Muscle of leg (tissue), 3 donors: ENCODE measurements at regions not wholly inside any gene's neighbourhood (a gene's known extent, or its start where the extent isn't known, plus 50 kb on each side); places are given as distances from the start of the nearest gene placed in this dataset.

Source experiments
- DNase-seq: peaks from one replicate; pipeline ENCODE4 v3.0.0; 2013
- H3K27ac ChIP-seq: one replicate; pipeline ENCODE4 v1.5.1; 2013; ENCODE audit warnings: mild to moderate bottlenecking, low read length, control low read depth
- H3K27me3 ChIP-seq: one replicate; pipeline ENCODE4 v1.6.1; 2013; ENCODE audit warnings: low read length; ENCODE audit not compliant: control insufficient read depth, insufficient read depth
- H3K36me3 ChIP-seq: one replicate; pipeline ENCODE4 v1.6.1; 2013; ENCODE audit warnings: low read length; ENCODE audit not compliant: control insufficient read depth, insufficient read depth
- H3K4me1 ChIP-seq: one replicate; pipeline ENCODE4 v1.6.1; 2013; ENCODE audit warnings: low read length; ENCODE audit not compliant: control insufficient read depth, insufficient read depth
- H3K4me3 ChIP-seq: one replicate; pipeline ENCODE4 v1.5.1; 2013; ENCODE audit warnings: low read length, control low read depth
- H3K9me3 ChIP-seq: replicated peaks from 2 replicates; pipeline ENCODE4 v1.6.1; 2013; ENCODE audit warnings: low read depth, low read length; ENCODE audit not compliant: control insufficient read depth
- WGBS: methylation state at CpG from one replicate; pipeline ENCODE4 v1.1.5; 2013; ENCODE audit warnings: missing lambda C conversion rate; ENCODE audit not compliant: insufficient coverage; 5-methylcytosine and 5-hydroxymethylcytosine counted together

- no peak overlapping the region for H3K4me3 ChIP-seq
- H3K27ac ChIP-seq: peak overlapping the region; percentile 84
- H3K27me3 ChIP-seq: no peaks in the 10 kb centered on the region
- no peaks in the 10 kb centered on the region for H3K9me3 ChIP-seq
- no peaks in the 10 kb centered on the region for H3K36me3 ChIP-seq
- WGBS: 49% methylated on average over 8 of the region's 12 CpGs
- H3K4me1 ChIP-seq: peaks cover 54% of the 10 kb centered on the region
- DNase-seq: peak; percentile 80
Measured at GRCh38 chr5:116378007-116378776, 196.4 kb downstream of the SEMA6A start.

- no peaks in the 10 kb centered on the region for H3K27me3 ChIP-seq
- peak; percentile 42 for DNase-seq
- H3K4me1 ChIP-seq: peaks cover 56% of the 10 kb centered on the region
- peak overlapping the region; percentile 84 for H3K27ac ChIP-seq
- no peaks in the 10 kb centered on the region for H3K36me3 ChIP-seq
- H3K9me3 ChIP-seq: no peaks in the 10 kb centered on the region
- WGBS: 84% methylated on average over 14 of the region's 18 CpGs
- no peak overlapping the region for H3K4me3 ChIP-seq
Measured at GRCh38 chr5:116377276-116378006, 197.2 kb downstream of the SEMA6A start.

DNA sequence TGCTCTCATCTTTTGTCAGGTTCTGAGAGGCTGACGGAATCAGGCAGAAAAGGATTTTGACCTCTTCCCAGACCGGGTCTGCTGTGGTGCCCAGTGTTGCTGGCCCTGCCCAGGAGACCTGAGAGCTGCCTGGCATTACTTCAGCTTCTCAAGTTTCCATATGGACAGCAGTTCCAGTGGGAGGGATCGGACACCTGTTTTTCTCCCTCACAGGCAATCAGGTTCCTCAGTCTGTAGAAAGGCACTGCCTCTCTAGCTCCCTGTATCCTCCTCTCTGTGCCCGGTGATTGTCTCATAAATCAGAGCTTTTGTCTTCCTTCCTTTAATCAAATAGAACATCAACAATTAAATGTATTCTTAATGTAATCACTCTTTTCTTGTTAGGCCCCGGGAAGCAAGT is 198.7 kb downstream of the SEMA6A start:
- Histone ChIP-seq H3K4me3 (no peak overlapping the region), H3K4me1 (peaks cover 53% of the 10 kb centered on the region), H3K27me3 (no peaks in the 10 kb centered on the region), H3K9me3 (no peaks in the 10 kb centered on the region), H3K27ac (peak overlapping the region; percentile 73), H3K36me3 (no peaks in the 10 kb centered on the region)
- WGBS: 57% methylated on average over 3 of the region's 5 CpGs
- peak; percentile 85 for DNase-seq

GRCh38 chr5:116374434-116374852 is 200.2 kb downstream of the SEMA6A start:
- no peaks in the 10 kb centered on the region for H3K27me3 ChIP-seq
- no peaks in the 10 kb centered on the region for H3K9me3 ChIP-seq
- H3K27ac ChIP-seq: no peak overlapping the region
- no peak overlapping the region for H3K4me3 ChIP-seq
- H3K36me3 ChIP-seq: no peaks in the 10 kb centered on the region
- WGBS: 83% methylated on average over 1 of the region's 4 CpGs
- H3K4me1 ChIP-seq: peaks cover 43% of the 10 kb centered on the region
- DNase-seq: no peak

GRCh38 chr5:116372931-116373597 is 201.6 kb downstream of the SEMA6A start:
- H3K4me1 ChIP-seq: peaks cover 32% of the 10 kb centered on the region
- no peak for DNase-seq
- WGBS: no CpG with 5 or more reads among the region's 1 CpG
- H3K27ac ChIP-seq: no peak overlapping the region
- H3K9me3 ChIP-seq: no peaks in the 10 kb centered on the region
- H3K27me3 ChIP-seq: no peaks in the 10 kb centered on the region
- H3K36me3 ChIP-seq: no peaks in the 10 kb centered on the region
- H3K4me3 ChIP-seq: no peak overlapping the region

DNA sequence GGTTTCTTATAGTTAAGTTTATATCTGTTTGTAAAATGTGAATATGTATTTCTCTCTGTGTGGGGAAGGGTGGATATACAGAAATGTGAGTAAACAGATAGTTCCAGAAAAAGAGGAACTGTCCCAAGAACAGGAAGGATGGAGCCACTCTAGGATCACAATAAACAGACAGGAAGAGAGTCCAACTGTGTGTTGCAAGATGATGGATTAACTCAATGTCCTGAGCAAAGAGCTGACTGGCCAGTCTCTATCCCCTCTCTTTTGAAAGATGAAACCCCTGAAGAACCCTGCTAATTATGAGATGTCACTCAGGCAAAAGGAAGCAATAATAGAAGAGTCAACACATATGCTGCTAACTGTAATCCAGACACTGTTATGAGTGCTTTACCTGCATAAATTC is 202.7 kb downstream of the SEMA6A start:
- no peaks in the 10 kb centered on the region for H3K9me3 ChIP-seq
- no peaks in the 10 kb centered on the region for H3K36me3 ChIP-seq
- DNase-seq: peak; percentile 40
- peaks cover 21% of the 10 kb centered on the region for H3K4me1 ChIP-seq
- H3K27me3 ChIP-seq: no peaks in the 10 kb centered on the region
- H3K27ac ChIP-seq: no peak overlapping the region
- H3K4me3 ChIP-seq: no peak overlapping the region

GRCh38 chr5:116371431-116371830 is 203.2 kb downstream of the SEMA6A start:
- H3K4me3 ChIP-seq: no peak overlapping the region
- no peaks in the 10 kb centered on the region for H3K9me3 ChIP-seq
- peaks cover 16% of the 10 kb centered on the region for H3K4me1 ChIP-seq
- H3K36me3 ChIP-seq: no peaks in the 10 kb centered on the region
- no peaks in the 10 kb centered on the region for H3K27me3 ChIP-seq
- no peak overlapping the region for H3K27ac ChIP-seq
- WGBS: 60% methylated on average over 1 of the region's 2 CpGs
- no peak for DNase-seq

GRCh38 chr5:116370886-116371285 is 203.7 kb downstream of the SEMA6A start:
- Histone ChIP-seq H3K27me3 (no peaks in the 10 kb centered on the region), H3K9me3 (no peaks in the 10 kb centered on the region), H3K4me1 (peaks cover 12% of the 10 kb centered on the region), H3K36me3 (no peaks in the 10 kb centered on the region), H3K4me3 (no peak overlapping the region), H3K27ac (no peak overlapping the region)
- DNase-seq: no peak
- no CpG with 5 or more reads among the region's 2 CpGs for WGBS

GRCh38 chr5:116370149-116370548 is 204.5 kb downstream of the SEMA6A start:
- Histone ChIP-seq H3K9me3 (no peaks in the 10 kb centered on the region), H3K4me1 (peaks cover 10% of the 10 kb centered on the region), H3K27ac (no peak overlapping the region), H3K4me3 (no peak overlapping the region), H3K27me3 (no peaks in the 10 kb centered on the region), H3K36me3 (no peaks in the 10 kb centered on the region)
- DNase-seq: no peak
- WGBS: no CpG with 5 or more reads among the region's 4 CpGs

- no peak overlapping the region for H3K4me3 ChIP-seq
- H3K27ac ChIP-seq: no peak overlapping the region
- H3K36me3 ChIP-seq: no peaks in the 10 kb centered on the region
- peaks cover 20% of the 10 kb centered on the region for H3K4me1 ChIP-seq
- H3K9me3 ChIP-seq: no peaks in the 10 kb centered on the region
- DNase-seq: no peak
- WGBS: 71% methylated on average over 3 of the region's 3 CpGs
- no peaks in the 10 kb centered on the region for H3K27me3 ChIP-seq
Measured at GRCh38 chr5:116365006-116365496, 209.6 kb downstream of the SEMA6A start.
